ENCODE measurements at regions not wholly inside any gene's neighbourhood (a gene's known extent, or its start where the extent isn't known, plus 50 kb on each side); places are given as distances from the start of the nearest gene placed in this dataset.

DNA sequence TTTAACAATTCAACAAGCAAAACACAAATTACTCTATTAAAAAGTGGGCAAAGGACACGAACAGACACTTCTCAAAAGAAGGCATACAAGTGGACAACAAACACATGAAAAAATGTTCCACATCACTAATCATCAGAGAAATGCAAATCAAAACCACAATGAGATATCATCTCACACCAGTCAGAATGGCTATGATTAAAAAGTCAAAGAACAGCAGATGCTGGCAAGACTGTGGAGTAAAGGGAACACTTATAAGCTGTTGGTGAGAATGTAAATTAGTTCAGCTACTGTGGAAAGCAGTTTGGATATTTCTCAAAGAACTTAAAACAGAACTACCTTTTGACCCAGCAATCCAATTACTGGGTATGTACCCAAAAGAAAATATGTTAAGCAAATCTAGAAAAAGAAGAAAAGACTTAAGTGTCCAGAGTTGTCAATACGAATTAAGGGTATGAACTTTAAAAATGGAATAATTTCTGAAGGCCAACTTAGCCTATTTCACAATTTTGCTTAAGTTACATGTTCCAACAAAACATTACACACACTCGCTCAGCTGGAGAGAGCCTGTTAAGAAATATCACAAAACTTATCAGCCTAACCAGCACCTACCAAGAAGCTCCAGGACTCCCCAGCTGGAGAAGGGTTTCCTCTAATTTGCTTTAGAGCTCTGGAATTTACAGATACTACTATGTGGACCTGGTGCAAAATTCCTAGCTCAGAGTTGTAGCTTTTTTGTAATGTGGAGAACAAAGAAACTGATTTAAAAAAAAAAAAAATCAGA, 232.1 kb downstream of the DUSP10 start:
- no peak overlapping the region for H2AFZ ChIP-seq (ENCODE audit: low read depth)
- no peaks in the 10 kb centered on the region for H3K79me2 ChIP-seq (ENCODE audit: insufficient read depth)
- H3K4me1 ChIP-seq (ENCODE audit: control insufficient read depth in 1 of 2, insufficient read depth in 2 of 2, low read depth in 1 of 2, low read length in 1 of 2): peaks cover 0 to 13% of the 10 kb centered on the region in 2 experiments; a peak in 2 of 4 replicates
- no peaks in the 10 kb centered on the region for H3K9me3 ChIP-seq
- H3K4me3 ChIP-seq (ENCODE audit: low read depth in 2 of 2, low read length in 1 of 2): no peak overlapping the region
- H3K27ac ChIP-seq (ENCODE audit: low read depth in 2 of 2, low read length in 1 of 2): no peak overlapping the region
- no peaks in the 10 kb centered on the region for H3K36me3 ChIP-seq (replicated peaks in 1 of 2; ENCODE audit: control insufficient read depth in 1 of 2, insufficient read depth in 2 of 2, low read length in 1 of 2)
- 69% methylated on average over 3 of the region's 3 CpGs for WGBS (ENCODE audit: low lambda C conversion rate)
- H3K27me3 ChIP-seq (ENCODE audit: insufficient read depth): no peaks in the 10 kb centered on the region
- H3F3A ChIP-seq (replicated peaks; ENCODE audit: insufficient read depth): no peaks in the 10 kb centered on the region
- no peaks in the 10 kb centered on the region for H4K20me1 ChIP-seq (ENCODE audit: insufficient read depth)
- DNase-seq: no peak
- POLR2A ChIA-PET: no interaction called here
- H3K9ac ChIP-seq: no peak overlapping the region
- no peaks in the 10 kb centered on the region for H3K9me2 ChIP-seq
- TF ChIP-seq GABPA (IDR thresholded peaks at IDR 0.05; ENCODE audit: low read depth): no peak
- TF ChIP-seq, protein P1, sequence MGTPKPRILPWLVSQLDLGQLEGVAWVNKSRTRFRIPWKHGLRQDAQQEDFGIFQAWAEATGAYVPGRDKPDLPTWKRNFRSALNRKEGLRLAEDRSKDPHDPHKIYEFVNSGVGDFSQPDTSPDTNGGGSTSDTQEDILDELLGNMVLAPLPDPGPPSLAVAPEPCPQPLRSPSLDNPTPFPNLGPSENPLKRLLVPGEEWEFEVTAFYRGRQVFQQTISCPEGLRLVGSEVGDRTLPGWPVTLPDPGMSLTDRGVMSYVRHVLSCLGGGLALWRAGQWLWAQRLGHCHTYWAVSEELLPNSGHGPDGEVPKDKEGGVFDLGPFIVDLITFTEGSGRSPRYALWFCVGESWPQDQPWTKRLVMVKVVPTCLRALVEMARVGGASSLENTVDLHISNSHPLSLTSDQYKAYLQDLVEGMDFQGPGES (IDR thresholded peaks at IDR 0.05; ENCODE audit: low read depth, low read length): no peak
- H3K4me2 ChIP-seq: no peak overlapping the region
- CTCF ChIA-PET: interaction anchor here (0.6 to 1.9 kb wide), 3 partner anchors 32 to 152 kb away, joined by 3 to 8 read pairs (median 3); no protein-coding TSS in a partner anchor

DNA sequence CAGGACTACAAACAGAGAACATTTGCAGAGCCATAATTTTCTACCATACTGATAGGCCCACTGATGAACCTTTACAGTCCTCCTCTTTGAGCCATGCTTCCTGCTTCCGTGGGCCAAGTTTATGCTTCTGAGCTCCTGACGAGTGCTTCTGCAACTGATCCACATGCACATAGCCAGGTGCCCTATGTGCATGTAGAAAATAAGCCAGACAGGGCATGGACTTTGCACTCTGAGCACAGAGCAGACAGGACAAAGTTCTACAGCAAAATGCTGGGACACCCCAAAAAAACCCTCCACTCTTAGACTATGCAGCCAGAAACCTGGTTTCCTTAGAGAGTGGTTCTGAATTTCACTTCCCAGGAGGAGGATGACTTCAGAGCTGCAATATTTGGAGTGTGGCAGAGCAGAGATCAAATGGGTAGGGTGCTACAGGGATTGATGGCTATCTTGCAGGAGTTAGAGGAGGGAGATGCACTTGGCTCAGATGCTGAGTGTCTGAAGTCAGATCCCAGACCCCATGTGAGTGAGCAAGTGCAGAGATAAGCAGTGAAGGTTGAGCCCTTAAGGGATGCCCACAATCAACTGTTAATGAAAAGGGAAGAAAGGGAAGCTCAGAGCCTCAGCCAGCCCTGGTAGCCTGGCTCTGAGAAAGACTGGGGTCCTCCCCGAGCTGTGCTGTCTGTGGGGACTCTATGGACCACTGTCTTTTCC, 230.9 kb downstream of the DUSP10 start:
- CTCF ChIA-PET: interaction anchor here (0.6 to 1.9 kb wide), 2 partner anchors 33 to 151 kb away, joined by 3 to 8 read pairs; no protein-coding TSS in a partner anchor
- Histone ChIP-seq H3K4me2 (no peak overlapping the region), H3K9me3 (no peaks in the 10 kb centered on the region), H3K36me3 (replicated peaks in 1 of 2; ENCODE audit: control insufficient read depth in 1 of 2, insufficient read depth in 2 of 2, low read length in 1 of 2) (no peaks in the 10 kb centered on the region), H3F3A (replicated peaks; ENCODE audit: insufficient read depth) (no peaks in the 10 kb centered on the region), H2AFZ (ENCODE audit: low read depth) (no peak overlapping the region), H3K27ac (ENCODE audit: low read depth in 2 of 2, low read length in 1 of 2) (peak overlapping the region in 1 of 2 experiments; percentile 23; a peak in 1 of 4 replicates), H3K4me1 (ENCODE audit: control insufficient read depth in 1 of 2, insufficient read depth in 2 of 2, low read depth in 1 of 2, low read length in 1 of 2) (peaks cover 0 to 13% of the 10 kb centered on the region in 2 experiments; a peak in 2 of 4 replicates), H3K9ac (no peak overlapping the region), H3K4me3 (ENCODE audit: low read depth in 2 of 2, low read length in 1 of 2) (no peak overlapping the region), H3K27me3 (ENCODE audit: insufficient read depth) (no peaks in the 10 kb centered on the region), H4K20me1 (ENCODE audit: insufficient read depth) (no peaks in the 10 kb centered on the region), H3K9me2 (no peaks in the 10 kb centered on the region), H3K79me2 (ENCODE audit: insufficient read depth) (no peaks in the 10 kb centered on the region)
- peak; percentile 19 for DNase-seq
- POLR2A ChIA-PET: no interaction called here
- TF ChIP-seq, protein P2, sequence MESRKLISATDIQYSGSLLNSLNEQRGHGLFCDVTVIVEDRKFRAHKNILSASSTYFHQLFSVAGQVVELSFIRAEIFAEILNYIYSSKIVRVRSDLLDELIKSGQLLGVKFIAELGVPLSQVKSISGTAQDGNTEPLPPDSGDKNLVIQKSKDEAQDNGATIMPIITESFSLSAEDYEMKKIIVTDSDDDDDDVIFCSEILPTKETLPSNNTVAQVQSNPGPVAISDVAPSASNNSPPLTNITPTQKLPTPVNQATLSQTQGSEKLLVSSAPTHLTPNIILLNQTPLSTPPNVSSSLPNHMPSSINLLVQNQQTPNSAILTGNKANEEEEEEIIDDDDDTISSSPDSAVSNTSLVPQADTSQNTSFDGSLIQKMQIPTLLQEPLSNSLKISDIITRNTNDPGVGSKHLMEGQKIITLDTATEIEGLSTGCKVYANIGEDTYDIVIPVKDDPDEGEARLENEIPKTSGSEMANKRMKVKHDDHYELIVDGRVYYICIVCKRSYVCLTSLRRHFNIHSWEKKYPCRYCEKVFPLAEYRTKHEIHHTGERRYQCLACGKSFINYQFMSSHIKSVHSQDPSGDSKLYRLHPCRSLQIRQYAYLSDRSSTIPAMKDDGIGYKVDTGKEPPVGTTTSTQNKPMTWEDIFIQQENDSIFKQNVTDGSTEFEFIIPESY (IDR thresholded peaks at IDR 0.05; ENCODE audit: borderline replicate concordance, low read depth): no peak
- TF ChIP-seq RAD21 (IDR thresholded peaks at IDR 0.05; ENCODE audit: low read length) (no peak), FOXM1 (IDR thresholded peaks at IDR 0.05; ENCODE audit: low read depth) (no peak), GATA2 (CRISPR knock-in tag; IDR thresholded peaks at IDR 0.05) (peak; percentile 81), RFX5 (IDR thresholded peaks at IDR 0.05; ENCODE audit: low read length) (no peak), FOXJ3 (CRISPR knock-in tag; IDR thresholded peaks at IDR 0.05) (0 out of 2 replicates have a peak, but pooled peaks have one; percentile 50), RXRA (IDR thresholded peaks at IDR 0.05; ENCODE audit: borderline replicate concordance, low read depth) (no peak), SMC3 (IDR thresholded peaks at IDR 0.05; ENCODE audit: low read depth, low read length) (no peak), YY1 (IDR thresholded peaks at IDR 0.05; ENCODE audit: low read depth) (no peak), RCOR1 (IDR thresholded peaks at IDR 0.05; ENCODE audit: low read length) (0 out of 2 replicates have a peak, but pooled peaks have one; percentile 5), MEF2A (IDR thresholded peaks at IDR 0.05; ENCODE audit: borderline replicate concordance, low read depth) (no peak), TEAD4 (IDR thresholded peaks at IDR 0.05; ENCODE audit: borderline replicate concordance, insufficient read depth) (no peak), SIN3A (IDR thresholded peaks at IDR 0.05; ENCODE audit: borderline replicate concordance, low read depth, low read length) (no peak)
- TF ChIP-seq, protein P3, sequence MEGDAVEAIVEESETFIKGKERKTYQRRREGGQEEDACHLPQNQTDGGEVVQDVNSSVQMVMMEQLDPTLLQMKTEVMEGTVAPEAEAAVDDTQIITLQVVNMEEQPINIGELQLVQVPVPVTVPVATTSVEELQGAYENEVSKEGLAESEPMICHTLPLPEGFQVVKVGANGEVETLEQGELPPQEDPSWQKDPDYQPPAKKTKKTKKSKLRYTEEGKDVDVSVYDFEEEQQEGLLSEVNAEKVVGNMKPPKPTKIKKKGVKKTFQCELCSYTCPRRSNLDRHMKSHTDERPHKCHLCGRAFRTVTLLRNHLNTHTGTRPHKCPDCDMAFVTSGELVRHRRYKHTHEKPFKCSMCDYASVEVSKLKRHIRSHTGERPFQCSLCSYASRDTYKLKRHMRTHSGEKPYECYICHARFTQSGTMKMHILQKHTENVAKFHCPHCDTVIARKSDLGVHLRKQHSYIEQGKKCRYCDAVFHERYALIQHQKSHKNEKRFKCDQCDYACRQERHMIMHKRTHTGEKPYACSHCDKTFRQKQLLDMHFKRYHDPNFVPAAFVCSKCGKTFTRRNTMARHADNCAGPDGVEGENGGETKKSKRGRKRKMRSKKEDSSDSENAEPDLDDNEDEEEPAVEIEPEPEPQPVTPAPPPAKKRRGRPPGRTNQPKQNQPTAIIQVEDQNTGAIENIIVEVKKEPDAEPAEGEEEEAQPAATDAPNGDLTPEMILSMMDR (IDR thresholded peaks at IDR 0.05): no peak
- 65% methylated on average over 2 of the region's 3 CpGs for WGBS (ENCODE audit: low lambda C conversion rate)
